Chondrocyte (in vitro differentiated cells): ENCODE measurements at regions not wholly inside any gene's neighbourhood (a gene's known extent, or its start where the extent isn't known, plus 50 kb on each side); places are given as distances from the start of the nearest gene placed in this dataset.

Experiments used
- DNase-seq: peaks from one replicate; pipeline ENCODE4 v3.0.0; 2021; ENCODE audit warnings: mixed read lengths, low spot score
- H3K27ac Mint-ChIP-seq: one replicate; pipeline ENCODE4 v1.8.0; 2021; ENCODE audit warnings: mild to moderate bottlenecking, moderate library complexity, mixed read lengths; ENCODE audit not compliant: unreplicated experiment
- H3K27me3 Mint-ChIP-seq: 2 replicates; pipeline ENCODE4 v1.8.0; 2021; ENCODE audit warnings: low read depth, mixed read lengths
- H3K36me3 Mint-ChIP-seq: 2 replicates; pipeline ENCODE4 v1.8.0; 2021; ENCODE audit warnings: low read depth, mixed read lengths
- H3K4me1 Mint-ChIP-seq: 2 replicates; pipeline ENCODE4 v1.8.0; 2021; ENCODE audit warnings: low read depth, mild to moderate bottlenecking, mixed read lengths
- H3K4me3 Mint-ChIP-seq: one replicate; pipeline ENCODE4 v1.8.0; 2021; ENCODE audit warnings: mild to moderate bottlenecking, moderate library complexity, mixed read lengths; ENCODE audit not compliant: unreplicated experiment
- H3K9me3 Mint-ChIP-seq: 2 replicates; pipeline ENCODE4 v1.8.0; 2021; ENCODE audit warnings: low read depth, mixed read lengths
- TF ChIP-seq, protein P1 (sequence below): fragments of 200-600 bp; sonication (generic); IDR thresholded peaks from 2 replicates; pipeline ENCODE4 v1.5.0; 2021; ENCODE audit warnings: antibody characterized with exemption, mild to moderate bottlenecking, moderate library complexity

DNA sequence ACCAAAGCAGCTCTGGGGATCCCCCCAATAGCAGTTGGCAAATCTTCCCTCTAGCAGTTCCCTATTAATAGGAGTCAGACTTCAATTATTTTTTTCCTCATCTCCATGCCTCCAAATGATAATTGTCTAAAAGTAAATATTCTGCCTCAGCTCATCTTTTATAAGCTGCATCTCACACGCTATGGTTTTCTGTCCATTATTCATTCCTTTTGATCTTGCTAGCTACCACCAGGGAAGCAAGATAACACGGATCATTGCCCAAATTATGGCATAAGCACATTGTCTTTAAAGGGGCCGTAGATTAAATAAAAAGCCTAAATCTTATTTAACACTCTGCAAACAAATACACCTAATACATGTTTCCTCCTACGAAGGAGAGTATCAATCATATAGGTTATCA, 670.8 kb upstream of the FLRT2 start:
- peaks cover 2% of the 10 kb centered on the region for H3K36me3 Mint-ChIP-seq
- H3K9me3 Mint-ChIP-seq = peaks cover 14% of the 10 kb centered on the region
- H3K27me3 Mint-ChIP-seq = no peaks in the 10 kb centered on the region
- H3K27ac Mint-ChIP-seq = no peak overlapping the region
- no peaks in the 10 kb centered on the region for H3K4me1 Mint-ChIP-seq
- TF ChIP-seq, protein P1, sequence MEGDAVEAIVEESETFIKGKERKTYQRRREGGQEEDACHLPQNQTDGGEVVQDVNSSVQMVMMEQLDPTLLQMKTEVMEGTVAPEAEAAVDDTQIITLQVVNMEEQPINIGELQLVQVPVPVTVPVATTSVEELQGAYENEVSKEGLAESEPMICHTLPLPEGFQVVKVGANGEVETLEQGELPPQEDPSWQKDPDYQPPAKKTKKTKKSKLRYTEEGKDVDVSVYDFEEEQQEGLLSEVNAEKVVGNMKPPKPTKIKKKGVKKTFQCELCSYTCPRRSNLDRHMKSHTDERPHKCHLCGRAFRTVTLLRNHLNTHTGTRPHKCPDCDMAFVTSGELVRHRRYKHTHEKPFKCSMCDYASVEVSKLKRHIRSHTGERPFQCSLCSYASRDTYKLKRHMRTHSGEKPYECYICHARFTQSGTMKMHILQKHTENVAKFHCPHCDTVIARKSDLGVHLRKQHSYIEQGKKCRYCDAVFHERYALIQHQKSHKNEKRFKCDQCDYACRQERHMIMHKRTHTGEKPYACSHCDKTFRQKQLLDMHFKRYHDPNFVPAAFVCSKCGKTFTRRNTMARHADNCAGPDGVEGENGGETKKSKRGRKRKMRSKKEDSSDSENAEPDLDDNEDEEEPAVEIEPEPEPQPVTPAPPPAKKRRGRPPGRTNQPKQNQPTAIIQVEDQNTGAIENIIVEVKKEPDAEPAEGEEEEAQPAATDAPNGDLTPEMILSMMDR = no peak
- H3K4me3 Mint-ChIP-seq = no peak overlapping the region
- no peak for DNase-seq

DNA sequence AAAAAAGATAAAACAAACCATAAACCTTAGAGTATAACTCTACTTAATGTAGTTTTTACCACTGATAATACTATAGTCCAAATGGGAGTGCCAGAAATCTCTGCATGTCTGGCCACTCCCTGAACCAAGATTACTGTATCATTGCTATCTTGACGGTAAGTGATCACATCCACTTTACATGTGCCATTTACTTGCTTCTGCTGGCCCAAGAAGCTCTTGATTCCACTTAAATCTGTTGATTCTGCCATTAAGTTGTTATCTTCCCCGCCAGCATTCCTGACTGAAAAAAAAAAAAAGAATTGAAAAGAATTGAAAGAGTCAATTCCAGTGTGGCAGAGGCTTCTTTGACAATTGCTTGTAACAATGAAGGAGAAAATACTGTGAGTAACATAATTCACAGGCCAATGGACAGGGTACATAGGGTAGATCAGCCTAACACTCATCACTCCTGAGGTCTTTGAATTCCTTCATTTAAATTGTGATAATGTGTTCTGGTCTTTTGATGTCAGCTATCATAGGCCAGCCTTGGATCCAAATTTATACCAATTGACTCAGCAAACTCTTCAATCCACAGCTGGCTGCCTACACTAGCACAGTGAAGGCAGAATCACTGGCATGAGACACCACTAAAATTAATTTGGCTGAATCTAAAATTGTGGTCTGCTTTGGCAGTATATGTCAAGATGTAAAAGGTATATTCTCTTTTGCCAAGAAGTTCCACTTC, 665.2 kb upstream of the FLRT2 start:
- H3K4me1 Mint-ChIP-seq = no peaks in the 10 kb centered on the region
- peaks cover 2% of the 10 kb centered on the region for H3K36me3 Mint-ChIP-seq
- no peak for DNase-seq
- H3K27me3 Mint-ChIP-seq = no peaks in the 10 kb centered on the region
- no peak overlapping the region for H3K27ac Mint-ChIP-seq
- H3K9me3 Mint-ChIP-seq = peaks cover 14% of the 10 kb centered on the region
- TF ChIP-seq, protein P1 = no peak
- no peak overlapping the region for H3K4me3 Mint-ChIP-seq

DNA sequence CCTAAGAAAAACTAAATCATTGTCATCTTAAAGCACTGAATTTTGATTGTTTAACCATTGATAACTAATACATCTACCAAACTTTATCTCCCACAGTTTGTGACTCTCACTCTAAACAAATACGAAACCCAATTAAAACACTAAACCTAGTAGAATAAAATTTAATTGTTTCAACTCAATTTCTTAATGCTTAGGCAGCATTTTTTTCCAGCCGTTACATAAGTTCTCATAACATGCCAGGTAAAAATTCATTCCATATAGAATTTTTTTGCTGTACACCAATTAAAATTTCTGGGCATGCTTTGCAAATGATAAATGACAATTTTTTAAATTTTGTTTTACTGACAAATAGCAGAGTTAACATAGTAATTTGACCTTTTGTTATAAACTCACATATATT, 658.2 kb upstream of the FLRT2 start:
- Mint-ChIP-seq H3K27ac (no peak overlapping the region), H3K27me3 (no peaks in the 10 kb centered on the region), H3K4me1 (peaks cover 5% of the 10 kb centered on the region), H3K4me3 (no peak overlapping the region), H3K36me3 (peaks cover 2% of the 10 kb centered on the region), H3K9me3 (peaks cover 14% of the 10 kb centered on the region)
- TF ChIP-seq, protein P1 = no peak
- no peak for DNase-seq

DNA sequence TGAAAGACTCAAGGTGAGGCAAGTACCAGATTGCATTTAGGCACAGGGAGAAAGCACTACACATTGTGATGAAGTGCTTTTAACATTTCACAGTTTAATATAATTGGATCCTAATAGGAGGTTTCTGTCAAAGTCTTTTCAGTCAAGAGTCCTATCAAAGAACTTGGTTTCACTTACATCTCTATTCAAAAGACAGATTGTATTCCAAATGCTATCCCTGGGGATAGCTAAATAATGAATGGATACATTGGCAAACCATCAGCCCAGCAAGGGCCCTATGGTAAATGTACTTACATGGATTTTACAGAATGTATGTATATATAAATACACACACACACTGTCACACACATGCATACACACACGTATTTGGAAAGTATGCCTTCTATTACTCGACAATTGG, 655.5 kb upstream of the FLRT2 start:
- Mint-ChIP-seq H3K27ac (no peak overlapping the region), H3K4me3 (no peak overlapping the region), H3K27me3 (no peaks in the 10 kb centered on the region), H3K9me3 (peaks cover 14% of the 10 kb centered on the region), H3K36me3 (peaks cover 2% of the 10 kb centered on the region), H3K4me1 (peaks cover 5% of the 10 kb centered on the region)
- TF ChIP-seq, protein P1 = no peak
- DNase-seq = no peak

DNA sequence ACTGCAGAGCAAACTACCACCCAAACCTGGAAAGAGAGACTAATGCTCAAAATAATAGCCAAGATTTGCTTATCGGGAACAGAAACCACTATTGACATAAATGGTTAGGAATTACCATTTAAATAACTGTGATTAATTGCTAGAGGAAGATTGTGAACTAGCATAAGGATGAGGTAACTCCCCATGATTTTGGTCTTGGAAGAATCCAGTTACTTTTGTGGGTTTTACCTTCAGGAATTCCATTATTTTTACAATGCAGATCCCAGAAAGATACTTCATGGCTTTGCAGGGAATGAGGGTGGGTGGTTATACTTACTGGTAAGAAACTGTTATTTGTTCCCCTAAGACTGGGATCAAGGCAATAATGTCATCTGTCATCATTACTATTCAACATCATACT, 652.9 kb upstream of the FLRT2 start:
- no peak overlapping the region for H3K27ac Mint-ChIP-seq
- H3K36me3 Mint-ChIP-seq = no peaks in the 10 kb centered on the region
- no peak for DNase-seq
- TF ChIP-seq, protein P1 = no peak
- H3K27me3 Mint-ChIP-seq = no peaks in the 10 kb centered on the region
- H3K4me1 Mint-ChIP-seq = peaks cover 5% of the 10 kb centered on the region
- peaks cover 2% of the 10 kb centered on the region for H3K9me3 Mint-ChIP-seq
- no peak overlapping the region for H3K4me3 Mint-ChIP-seq
